ENCODE measurements at regions not wholly inside any gene's neighbourhood (a gene's known extent, or its start where the extent isn't known, plus 50 kb on each side); places are given as distances from the start of the nearest gene placed in this dataset.
"Not testable (repeated sequence)": the region's sequence is repeated elsewhere in the genome, so short reads cannot be mapped to it uniquely, and the experiment has no call there.

DNA sequence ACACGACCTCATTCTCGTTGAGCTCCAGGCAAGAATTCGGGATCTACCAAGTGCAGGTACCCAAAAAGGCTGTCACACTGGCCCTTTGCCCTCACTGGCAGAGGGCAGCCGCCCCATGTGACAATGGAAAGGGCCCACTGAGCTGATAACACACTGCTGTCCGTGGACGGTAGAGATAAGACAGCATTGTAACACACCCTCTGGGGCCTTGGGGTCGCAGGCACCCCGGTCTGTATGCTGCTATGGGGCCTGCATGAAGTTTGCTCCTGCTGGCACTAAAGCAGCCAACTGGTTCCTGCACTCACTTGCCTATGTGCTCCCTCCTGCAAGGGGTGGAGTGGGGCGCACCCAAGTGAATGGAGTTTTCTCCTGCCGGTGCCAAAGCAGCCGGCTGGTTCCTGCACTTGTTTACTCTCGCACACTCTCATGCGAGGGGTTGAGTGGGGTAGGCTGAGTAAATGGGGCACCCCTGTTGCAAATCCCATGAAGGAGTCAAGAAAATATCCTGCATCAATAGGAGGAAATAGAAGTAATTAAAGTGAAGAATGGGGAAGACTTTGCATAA, 477.9 kb downstream of the ATP23 start:
- DNase-seq (ENCODE audit: low read depth), result no peak

DNA sequence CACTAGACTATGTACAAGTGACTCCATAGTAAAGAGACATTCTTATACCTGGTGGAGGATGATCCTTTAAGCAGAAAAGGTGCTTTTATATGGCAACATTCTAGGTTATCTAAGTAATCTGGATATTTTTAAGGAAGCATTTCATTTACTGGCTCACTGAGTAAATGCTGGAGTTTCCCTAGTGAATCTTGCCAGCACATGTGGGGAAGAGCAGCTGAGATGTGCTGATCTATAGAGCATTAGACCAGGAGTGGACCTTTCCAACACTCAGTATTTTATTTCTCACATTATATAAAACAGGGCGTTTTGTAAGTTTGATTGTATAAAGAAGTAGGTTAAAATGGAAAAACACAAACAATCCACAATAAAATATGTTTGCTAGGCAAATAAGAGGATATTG, 478.5 kb downstream of the ATP23 start:
- peak; percentile 52 for DNase-seq (ENCODE audit: low read depth)

DNA sequence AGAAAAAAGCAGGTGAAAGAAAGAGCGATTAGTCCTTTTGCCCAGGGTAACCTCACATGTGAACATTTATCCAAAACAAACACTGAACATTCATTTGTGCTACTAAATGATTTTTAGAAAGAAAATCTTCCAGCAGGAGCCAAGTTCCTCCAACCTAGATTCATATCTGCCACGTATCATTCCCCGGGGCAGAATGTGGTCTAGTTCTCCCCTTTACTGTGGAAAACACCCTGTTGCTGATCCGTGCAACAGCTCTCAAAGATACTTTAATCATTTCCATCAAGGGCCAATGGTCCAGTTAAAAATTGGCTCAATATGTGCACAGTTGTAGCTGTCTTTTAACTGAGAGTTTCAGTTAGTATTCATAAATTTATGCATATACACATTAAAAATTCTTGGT, 479.1 kb downstream of the ATP23 start:
- DNase-seq (ENCODE audit: low read depth), result peak; percentile 95

DNA sequence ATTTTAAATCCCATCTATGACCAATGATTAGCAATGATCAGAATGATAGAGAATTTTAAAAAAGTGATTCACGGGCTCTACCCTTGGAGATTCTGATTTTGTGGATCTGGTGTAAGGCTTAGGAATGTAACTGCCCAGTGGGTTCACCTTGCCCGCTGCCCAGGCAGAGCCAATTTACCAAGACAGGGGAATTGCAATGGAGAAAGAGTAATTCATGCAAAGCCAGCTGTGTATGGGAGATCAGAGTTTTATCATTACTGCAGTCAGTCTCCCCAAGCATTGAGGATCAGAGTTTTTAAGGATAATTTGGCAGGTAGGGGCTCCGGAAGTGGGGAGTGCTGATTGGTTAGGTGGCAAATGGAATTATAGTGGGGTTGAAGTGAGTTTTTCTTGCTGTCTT, 480.6 kb downstream of the ATP23 start:
- DNase-seq (ENCODE audit: low read depth), result no peak

DNA sequence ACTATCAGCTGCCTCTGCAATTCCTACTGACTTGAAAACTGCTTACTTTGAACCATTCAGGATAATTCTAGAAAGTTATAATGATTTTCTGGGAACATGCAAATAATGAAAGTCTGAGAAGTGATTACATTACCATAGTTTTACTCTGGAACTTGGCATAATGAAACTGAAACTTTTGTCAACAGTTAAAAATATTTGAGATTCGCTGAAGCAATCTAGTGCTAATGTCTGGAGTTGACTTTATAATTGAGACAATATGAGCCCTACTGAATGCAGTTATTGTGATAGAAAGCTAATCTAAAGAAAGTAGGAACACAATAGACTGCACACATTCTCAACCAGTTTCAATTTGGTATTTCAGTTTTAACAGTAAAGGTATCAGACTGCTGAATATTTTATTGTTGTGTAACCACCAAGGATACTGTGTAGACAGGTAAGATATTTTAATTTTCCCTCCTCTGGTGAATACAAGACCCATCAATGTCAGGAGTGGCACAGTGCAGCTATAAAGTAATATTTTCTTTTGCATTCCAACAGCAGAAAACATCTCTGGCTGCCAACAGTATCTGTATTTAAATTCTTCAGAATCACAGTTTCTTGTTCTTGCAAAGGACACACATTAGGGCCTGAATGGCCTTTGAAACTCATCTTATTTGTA, 483.5 kb downstream of the ATP23 start:
- no peak for DNase-seq (ENCODE audit: low read depth)

DNA sequence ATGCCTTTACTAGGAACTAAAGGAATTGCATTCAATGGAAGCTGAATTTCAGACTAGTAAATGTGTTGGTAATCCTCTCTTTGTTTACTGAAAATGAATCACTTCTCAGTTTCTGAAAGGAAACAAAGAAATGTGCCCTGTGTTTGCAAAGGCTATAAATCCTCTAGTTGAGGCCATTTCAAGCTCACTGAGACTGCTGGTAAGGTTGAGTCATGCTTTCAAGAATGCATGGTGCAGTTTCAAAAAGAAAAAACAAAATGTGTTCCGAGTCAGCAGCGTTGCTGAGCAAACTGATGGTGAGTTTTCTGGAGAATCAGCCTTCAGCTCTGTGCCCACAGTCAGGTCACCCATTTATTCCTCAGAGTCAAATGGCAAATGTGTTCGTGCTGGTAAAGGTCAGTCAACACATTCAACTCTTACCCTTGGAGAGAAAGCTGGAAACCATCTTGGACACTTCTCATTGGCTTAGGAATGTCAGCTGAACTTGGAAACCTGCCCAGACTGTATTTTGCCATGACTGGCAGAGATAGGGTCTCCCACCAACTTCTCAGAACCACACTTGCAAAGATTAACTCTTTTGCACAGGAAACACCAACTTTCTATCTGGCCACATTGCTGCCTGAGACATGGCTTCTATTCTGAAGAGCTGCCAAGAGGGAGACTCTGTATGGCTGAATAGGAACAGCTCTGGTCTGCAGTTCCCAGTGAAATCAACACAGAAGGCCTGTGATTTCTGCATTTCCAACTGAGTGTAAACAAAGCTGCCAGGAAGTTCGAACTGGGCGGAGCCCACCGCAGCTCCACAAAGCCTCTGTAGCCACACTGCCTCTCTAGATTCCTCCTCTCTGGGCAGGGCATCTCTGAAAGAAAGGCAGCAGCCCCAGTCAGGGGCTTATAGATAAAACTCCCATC, 484.4 kb downstream of the ATP23 start:
- DNase-seq (ENCODE audit: low read depth), result peak; percentile 92

DNA sequence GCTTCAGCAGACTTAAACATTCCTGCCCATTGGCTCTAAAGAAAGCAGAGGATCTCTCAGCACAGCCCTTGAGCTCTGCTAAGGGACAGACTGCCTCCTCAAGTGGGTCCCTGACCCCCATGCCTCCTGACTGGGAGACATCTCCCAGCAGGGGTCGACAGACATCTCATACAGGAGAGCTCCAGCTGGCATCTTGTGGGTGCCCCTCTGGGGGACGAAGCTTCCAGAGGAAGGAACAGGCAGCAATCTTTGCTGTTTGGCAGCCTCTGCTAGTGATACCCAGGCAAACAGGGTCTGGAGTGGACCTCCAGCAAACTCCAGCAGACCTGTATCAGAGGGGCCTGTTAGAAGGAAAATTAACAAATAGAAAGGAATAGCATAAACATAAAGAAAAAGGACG, 485.1 kb downstream of the ATP23 start:
- DNase-seq (ENCODE audit: low read depth), result not testable (repeated sequence)

DNA sequence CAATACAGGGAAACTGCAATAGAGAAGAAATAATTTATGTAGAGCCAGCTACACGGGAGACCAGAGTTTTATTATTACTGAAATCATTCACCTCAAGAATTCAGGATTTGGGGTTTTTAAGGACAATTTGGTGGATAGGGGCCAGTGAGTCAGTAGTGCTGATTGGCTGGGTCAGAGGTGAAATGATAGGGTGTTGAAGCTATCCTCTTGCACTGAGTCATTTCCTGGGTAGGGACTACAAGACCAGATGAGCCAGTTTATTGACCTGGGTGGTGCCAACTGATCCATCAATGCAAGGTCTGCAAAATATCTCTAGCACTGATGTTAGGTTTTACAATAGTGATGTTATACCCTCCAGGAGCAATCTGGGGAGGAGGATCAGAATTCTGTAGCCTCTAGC, 486.3 kb downstream of the LRIG3 start:
- DNase-seq (ENCODE audit: low read depth), result peak; percentile 76

DNA sequence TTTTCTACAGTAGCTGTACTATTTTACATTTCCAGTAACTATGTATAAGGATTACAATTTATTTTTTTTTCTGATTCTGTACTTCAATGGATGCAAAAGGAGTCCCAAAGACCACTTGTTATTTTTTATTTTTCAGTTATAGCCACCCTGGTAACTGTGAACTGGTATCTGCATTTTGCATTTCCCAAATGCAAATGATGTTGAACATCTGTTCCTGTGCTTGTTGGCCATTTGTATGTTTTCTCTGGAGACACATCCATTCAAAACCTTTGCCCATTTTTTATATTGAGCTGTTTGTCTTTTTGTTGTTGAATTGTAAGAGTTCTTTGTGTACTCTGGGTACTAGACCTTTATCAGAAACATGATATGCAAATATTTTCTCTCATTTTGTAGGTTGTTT, 485.6 kb downstream of the LRIG3 start:
- DNase-seq (ENCODE audit: low read depth), result no peak

DNA sequence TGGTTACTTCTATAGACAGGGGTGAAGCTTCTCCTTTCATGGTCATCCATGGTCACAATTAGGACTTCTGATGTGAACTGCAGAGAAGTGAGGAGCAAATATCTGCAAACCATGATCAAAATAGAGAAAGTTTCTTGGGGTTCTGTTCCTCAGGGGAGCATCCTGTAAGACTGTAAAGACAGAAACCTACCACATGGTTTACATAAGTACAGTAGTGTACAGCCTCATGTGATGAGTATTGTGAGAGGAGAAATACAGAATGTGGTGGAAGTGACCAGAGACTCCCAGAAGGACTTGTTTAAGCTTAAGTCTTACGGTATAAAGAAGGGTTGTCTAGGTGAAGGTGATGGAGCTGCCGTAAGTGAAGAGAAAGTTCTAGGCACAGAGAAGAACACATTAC, 484.7 kb downstream of the LRIG3 start:
- DNase-seq (ENCODE audit: low read depth), result no peak

DNA sequence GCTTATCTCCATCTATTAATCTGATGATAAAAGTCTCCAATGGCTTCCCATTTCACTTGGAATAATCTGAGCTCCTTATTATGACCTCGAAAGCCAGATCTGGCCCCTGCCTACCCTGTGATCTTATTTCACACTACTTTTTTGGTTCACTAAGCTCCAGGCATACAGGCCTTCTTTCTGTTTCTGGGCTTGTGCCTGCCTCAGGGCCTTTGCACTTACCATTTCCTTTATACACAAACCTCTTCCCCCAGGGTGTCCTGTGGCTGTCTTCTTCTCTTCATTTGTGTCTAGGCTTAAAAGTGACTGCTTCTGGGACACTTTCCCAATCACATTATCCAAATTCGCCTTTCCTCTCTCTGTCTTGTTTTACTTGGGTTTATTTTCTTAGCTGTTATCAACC, 478.8 kb downstream of the LRIG3 start:
- no peak for DNase-seq (ENCODE audit: low read depth)

DNA sequence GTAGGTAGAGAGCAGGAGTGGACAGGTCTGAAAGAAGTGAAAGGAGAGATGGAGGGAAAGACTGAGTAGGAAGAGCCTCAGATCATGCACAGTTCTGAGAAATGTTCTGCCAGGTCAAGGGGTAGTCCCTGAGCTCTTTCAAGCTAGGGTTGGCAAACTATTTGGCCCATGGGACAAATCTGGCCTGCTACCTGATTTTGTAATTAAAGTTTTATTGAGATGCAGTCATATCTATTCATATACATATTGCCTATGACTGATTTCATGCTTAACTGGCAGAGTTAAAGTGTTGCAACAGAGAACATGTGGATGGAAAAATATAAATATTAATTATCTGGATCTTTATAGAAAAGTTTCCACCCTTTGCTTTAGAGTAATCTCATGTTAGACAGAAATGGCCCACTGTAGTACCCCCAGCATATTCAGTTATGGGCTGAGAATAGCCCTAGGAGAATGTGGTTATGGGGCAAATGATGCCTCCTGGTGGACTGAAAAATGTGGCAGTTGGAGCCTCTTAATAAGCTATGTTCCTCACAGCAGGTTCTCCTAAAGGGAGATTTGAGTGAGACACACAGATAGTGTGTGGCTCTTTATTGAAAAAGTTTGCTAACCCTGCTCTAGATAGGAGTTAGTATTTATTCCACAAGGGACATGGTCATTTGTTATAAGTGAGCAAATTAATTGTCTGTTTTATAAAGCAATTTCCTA, 476.9 kb downstream of the LRIG3 start:
- peak; percentile 37 for DNase-seq (ENCODE audit: low read depth)

DNA sequence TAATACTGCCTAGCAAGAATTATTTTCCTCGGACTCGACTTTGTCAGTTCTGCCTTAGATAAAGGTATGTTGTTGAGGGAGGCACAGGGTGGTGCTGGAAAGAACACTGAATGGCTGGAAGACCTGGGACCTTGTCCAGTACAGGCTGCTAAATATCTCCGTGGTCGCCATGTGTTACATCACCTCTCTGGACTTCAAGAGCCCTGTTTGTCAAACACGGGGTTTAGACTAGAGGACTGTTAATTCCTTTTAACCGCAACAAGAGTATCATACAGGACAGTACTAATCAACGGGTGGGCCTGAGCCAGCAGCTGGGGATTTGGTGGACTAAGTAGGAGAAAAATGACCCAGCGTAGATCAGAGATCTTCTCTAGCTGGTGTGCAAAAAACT, 476.3 kb downstream of the LRIG3 start:
- DNase-seq (ENCODE audit: low read depth), result peak; percentile 13

DNA sequence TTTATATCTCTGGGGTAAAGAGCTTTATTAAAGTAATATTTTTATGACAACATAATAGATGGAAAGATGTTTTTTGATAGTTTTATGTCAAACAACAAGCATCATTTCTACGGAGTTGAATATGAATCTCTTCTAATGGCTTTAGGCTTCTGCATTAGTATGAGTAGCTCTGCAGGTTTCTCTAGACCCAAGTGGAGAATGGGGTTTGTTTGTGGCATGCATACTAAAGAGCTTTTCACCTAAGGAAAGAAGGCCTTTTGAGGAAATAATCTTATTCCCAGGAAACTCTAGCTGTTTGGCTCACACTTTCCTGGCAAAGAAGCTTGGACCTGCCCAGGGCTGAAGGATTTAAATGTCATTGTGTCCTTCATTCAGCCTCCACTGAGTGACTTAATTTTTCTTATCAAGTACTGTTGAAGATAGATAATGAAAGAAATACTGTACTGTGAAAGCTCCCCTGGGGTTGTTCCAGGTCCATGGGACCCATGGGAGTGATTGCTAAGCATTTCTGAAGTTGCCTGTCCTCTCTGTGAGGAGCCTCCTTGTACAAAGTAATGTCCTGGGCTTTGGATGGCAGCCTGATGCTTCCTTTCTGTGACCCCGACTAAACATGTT, 469.3 kb downstream of the LRIG3 start:
- DNase-seq (ENCODE audit: low read depth), result no peak

DNA sequence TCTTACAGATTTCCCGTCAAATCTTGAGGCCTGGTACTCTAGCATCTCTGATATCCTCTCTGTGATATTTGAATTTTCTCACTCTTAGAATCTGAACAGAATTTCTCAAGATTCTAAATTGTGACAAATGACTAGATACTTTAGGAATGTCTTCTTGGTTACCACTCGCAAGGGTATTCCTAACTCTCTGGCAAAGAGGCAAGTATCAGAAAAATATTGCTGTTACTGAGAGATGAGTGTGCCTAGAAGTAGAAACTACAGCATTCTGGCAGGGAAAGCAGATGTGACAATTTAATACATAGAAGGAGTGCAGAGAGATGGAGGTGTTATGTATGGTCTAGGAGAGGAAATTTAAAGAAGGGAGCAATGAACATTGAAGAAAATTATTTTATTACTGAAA, 467.8 kb downstream of the LRIG3 start:
- peak; percentile 18 for DNase-seq (ENCODE audit: low read depth)

DNA sequence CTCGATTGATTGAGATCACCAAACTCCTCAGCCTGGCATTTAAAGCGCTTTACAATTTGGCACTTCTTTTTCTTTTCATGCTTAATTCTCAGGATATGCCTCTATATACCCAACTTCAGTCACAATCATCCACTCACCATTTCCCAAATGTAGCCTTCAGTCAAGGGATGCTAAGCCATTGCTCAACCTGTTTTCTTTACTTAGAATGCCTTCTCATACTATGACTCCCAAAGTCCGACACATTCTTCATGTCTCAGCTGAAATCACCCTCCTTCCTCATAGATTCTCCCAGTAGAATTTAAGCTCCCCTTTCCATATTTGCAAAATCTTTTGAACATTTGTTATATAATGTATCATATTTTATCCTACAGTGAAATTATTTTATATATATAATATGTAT, 467.0 kb downstream of the LRIG3 start:
- no peak for DNase-seq (ENCODE audit: low read depth)

DNA sequence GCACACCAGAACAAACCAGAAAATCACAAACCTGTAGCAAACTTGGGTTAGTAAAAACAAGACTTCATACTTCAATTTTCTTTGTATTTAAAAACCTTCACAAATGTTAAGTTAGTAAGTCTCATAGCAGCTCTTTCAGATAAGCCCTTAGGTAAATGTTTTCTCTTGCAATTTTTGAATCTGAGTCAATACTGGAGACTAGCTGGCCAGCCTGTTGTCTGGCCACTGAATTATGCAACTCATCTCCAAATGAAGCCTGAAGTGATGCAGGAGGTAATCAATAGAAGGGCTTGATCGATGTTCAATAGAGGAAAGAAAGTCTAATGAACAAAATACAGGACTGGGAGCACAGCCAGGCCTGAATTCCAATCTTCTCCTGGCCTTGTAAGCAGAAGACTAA, 465.2 kb downstream of the LRIG3 start:
- no peak for DNase-seq (ENCODE audit: low read depth)

DNA sequence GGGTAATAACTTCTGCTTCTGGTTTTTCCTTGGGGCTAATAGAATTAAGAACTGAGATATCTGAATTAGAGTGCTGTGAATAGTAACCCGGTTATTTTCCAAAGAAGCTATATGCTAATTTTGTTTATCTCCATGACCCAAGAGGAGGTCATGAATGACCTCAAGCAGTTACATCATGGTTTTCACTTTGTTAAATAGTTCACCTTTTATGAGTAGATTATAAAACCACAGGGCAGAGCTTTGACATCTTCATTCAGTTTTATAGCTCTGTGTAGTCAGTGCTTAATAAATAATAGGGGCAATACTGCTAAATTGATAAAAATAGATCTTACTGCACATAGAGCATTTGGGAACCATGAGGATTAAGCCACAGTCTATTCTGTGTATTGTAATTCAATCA, 462.2 kb downstream of the LRIG3 start:
- DNase-seq (ENCODE audit: low read depth), result no peak

DNA sequence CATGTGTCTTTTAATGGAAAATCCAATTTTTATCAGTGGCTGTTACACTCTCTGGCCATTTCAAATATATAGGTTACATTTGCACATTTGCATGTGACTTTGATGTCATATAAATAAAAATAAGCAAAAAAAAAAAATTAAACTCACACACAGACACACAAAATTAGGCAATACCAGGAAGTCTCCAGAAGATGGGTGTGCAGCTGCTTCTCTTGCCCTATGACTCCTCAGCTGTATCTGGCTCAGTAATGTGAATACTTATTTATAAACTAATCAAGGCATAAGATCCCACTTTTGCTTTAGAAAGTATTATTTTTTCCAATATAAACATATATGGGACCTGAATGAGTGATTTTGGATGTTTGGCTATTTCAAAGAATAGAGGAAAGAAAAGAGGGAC, 461.1 kb downstream of the LRIG3 start:
- DNase-seq (ENCODE audit: low read depth), result no peak

DNA sequence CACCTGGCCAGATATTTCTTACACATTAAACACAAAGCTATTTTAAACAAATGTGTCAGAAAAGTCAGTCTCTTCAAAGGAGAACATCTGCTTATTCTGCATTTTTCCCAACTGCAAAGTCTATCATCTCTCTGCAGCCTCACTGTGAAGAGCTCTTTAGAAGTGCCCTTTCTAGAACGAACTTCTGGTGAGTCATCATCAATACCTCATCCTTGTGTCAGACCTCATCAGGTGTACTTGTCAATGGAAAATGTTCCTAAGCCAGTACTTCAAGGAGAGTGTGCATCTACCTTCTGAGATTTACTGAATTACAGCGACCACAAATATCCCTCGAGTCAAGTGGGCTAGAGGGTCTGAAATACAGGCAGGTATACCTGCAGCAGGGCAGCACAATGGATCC, 457.3 kb downstream of the LRIG3 start:
- DNase-seq (ENCODE audit: low read depth), result no peak

DNA sequence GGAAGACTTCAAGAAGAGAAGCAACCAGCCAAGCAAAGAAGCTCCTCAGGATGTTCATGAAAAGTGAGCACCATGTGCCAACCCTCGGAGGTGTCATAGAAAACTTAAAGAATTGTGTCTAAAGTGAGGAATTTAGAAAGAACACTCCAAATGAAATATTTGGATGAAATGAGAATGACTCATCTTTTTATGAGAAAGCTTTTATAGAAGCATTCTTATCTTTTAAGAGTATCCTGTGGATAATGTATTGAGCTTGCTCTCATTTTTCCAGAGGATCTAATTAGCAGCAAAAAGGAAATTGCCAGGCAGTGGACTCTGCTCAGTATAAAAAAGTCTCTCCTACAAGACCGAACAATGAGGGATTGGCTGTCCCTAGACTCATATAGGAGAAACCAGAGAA, 454.9 kb downstream of the LRIG3 start:
- DNase-seq (ENCODE audit: low read depth), result peak; percentile 11

Data from RPMI7951 (cell line).